ENCODE measurements at regions not wholly inside any gene's neighbourhood (a gene's known extent, or its start where the extent isn't known, plus 50 kb on each side); places are given as distances from the start of the nearest gene placed in this dataset.

DNA sequence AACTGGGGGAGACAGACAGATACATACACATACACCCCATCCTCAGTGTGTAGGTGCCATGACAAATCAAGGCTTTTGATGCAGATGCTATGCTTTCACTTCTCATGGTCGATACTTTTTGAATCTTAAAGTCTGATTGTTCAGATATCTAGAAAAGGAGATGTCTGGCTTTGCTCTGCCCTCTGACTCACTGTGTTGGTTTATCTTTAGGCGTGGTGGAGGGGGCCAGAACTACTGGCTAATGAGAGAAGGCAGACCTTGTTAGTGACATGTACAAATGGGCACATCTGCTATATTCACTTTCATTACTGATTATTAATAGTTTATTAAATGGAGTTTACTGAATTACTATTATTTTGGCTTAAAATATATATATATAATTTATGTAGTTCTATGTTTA, 444.3 kb upstream of the RGS6 start:
- DNase-seq, result no peak

DNA sequence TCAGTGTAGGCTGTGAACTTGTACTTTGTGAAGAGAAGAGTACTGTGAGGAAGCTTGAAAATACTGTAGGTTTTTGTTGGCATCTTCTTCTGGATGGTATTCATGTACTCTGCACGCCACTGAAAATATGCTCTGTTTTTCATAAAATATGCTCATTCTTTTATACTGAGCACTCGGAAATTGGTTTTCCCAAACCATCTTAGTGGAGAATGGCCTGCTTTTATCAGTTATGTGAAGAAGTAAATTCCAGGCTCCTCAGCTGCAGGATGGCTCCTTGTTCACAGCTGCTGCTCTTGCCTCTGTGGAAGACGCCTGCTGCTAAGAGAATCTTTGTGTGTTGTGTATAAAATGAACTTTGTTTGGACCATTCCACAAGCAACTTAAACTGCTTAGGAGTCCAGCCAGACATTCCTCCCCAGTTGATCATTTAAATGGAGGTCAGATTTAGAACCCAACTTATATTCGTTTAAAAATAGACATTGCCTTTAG, 443.5 kb upstream of the RGS6 start:
- DNase-seq, result peak in 1 of 51 donors; percentile 20

DNA sequence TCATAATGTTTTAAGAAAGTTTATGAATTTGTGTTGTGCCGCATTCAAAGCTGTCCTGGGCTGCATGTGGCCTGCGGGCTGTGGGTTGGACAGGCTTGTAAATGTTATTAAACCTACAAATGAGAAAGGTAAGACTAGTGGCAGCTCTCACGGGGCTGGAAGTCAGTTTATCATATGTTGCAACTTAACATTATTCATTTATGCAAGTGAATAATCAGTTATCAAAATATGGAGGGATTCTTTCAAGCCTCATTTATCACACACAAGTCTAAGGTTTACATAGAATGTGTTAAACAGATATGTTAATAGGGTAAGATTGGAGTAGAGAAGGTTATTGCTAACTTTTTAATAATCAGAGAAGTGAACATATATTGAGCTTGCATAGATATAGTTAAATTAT, 442.5 kb upstream of the RGS6 start:
- DNase-seq, result no peak

DNA sequence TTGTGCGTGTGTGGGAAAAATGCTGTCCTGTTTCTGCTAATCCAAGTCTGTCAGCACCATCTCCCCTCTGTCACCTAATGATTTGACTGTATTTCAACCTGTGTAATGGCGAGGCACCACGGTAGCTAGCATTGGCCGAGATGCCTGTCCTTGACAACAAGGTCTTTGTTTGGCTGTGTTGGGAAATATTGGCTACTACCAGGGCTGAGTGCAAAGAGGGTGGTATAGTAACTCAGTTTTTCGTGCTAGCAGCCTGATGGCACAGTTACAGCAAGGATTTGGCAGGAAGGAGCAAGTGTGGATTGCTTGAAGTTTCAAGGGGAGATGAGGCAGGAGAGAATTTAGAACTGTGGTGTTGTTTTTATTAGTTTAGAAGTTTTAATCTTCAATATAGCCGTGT, 440.3 kb upstream of the RGS6 start:
- peak in 14 of 51 donors; percentile 9 to 37 (median 28) for DNase-seq

DNA sequence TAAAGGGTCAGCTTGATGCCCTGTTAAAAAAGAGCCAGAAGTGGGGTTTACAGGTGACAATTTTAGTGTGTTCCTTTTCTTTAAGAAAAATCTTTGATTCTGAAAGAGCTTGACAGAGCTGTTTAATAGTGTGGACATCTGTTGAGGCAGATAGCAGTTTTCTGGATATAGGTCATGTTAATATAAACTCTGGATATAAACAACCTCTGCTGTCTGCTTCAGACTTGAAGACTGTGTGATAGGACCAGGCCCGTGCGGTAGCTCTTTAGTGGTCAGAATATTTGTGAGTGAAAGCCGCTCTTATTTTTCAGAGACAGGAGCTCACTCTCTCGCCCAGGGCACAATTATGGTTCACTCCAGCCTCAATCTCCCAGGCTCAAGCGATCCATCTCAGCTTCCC, 439.9 kb upstream of the RGS6 start:
- no peak for DNase-seq

DNA sequence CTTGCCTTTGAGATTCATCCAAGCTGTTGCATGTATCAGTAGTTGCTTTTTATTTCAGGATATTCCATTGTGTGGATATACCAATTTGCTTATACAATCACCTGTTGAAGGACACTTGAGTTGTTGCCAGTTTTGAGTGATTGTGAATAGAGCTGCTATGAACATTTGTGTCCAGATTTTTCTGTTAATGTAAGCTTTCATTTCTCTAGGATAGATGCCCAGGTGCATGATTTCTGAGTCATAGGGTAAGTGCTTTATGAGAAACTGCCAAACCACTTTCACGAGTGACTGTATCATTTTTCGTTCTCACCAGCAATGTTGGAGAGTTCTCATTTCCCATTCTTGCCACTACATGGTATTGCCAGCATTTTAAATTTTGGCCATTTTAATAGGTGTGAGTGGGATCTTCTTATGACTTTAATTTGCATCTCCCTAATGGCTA, 434.6 kb upstream of the RGS6 start:
- DNase-seq, result no peak

DNA sequence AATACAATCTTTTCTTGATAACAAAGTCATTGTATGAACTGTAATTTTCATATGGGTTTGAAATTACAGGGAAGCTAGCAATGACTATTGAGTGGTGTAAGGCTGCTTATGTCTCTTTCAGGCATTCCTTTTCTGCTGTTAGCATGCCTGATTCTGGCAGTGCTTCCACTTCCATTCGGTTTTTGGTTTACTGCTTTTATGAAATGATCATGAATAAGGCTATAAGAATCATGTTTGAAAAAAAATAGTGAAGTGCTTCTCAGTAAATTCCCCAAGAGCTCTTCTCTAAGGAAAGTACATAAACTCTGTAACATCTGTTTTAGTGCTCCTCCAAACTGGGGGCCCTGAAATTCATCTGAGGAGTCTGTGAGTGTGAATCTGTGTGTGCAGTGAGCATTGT, 434.0 kb upstream of the RGS6 start:
- DNase-seq, result no peak

DNA sequence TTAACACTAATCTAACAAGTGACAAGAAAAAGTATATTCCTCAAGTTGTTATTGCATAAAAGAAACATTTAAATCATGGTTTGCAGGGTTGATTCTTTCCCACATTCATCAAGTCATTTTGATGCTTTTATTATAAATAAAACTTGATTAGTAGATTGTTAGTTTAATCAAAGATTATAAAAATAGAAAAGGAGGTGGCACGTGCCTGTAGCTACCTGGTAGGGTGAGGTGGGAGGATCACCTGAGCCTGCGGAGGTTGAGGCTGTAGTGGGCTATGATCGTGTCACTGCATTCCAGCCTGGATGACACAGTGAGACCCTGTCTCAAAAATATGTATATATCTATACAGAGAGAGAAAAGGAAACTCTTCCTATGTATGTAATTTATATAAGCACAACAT, 433.2 kb upstream of the RGS6 start:
- DNase-seq, result no peak

DNA sequence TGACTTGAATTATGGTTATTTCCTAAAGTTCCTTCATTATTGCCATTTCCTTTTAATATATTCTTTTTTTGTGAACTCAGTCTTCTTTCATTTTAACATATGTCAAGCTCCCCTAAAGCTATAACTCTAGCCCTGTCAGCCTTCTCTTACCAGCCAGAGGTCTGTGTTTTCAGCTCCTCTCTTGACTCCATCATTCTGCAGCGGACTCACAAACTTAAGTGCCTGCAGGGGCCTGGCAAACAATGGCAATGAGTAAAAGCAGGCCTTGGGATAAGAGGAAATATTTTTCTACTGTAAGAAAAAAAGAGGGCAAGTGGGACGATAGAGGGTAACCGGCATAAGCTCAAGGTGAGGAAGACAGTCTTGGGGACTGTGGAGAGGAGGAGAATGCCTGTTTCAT, 424.5 kb upstream of the RGS6 start:
- DNase-seq, result no peak

DNA sequence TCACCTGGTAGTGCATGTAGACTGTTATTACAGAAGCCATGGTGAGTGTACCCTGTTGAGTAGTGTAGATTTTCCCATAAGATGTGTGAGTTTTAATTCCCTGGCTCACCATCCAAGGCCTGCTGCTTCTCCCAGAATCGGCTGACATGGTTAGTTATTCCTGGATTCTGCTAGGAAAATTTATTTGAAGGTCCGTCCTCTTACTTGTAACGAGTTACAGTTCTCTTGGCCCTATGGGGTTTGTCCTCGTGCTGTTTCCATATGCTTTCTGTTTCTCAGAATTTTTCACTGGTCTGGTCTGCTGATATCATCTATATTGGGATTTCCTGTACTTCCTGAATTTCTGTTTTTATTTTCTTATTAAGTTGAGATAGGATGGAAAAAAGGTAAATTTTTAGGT, 423.3 kb upstream of the RGS6 start:
- no peak for DNase-seq

DNA sequence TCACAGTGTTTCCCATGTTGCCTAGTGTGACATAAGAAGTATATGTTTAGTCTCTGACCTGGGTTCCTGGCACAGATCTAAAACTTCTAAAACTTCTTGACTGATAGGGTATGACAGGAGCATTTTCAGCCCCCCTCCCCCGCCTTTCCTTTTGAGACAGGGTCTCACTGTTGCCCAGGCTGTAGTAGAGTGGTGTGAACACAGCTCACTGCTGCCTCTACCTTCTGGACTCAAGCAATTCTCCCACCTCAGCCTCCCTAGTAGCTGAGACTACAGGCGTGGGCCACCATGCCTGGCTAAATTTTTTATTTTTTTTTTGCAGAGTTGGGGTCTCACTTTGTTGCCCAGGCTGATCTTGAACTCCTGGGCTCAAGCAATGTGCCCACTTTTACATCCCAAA, 421.1 kb upstream of the RGS6 start:
- no peak for DNase-seq

DNA sequence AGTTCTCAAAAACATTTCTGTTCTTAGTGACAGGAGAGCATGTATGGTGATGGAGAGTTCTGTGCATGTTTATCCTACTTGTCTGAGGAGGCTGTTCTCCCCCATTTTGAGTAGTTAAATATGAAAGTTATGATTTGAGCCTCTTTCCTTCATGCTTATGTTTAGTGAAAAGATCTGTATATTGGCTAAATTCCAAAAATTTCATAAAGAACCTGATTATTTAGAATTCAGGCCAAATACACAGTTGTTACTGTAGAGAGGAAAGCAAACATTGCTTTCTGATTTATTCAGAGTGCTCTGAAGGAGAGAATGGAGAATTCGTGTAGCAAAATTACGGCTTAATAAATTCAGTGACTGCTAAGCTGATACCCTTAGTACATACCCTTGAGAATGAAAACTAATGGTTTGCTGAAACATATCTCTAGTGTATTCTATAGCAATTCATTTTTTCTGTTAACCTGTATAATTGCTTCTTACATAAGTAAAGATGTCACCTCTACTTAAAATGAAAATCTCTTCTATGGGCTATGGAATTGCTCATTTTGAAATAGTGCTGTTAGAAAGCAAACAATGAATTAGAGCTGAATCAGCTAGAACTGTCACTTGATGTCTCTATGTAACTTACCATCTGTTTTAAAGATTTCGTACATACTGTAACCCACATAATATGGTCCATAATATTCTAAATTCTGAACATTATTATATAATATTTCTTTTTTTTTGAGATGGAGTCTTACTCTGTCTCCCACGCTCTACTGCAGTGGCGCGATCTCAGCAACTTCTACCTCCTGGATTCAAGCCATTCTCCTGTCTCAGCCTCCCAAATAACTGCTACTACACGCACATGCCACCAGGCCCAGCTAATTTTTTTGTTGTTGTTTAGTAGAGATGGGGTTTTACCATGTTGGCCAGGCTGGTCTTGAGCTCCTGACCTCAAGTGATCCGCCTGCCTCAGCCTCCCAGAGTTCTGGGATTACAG, 417.0 kb upstream of the RGS6 start:
- no peak for DNase-seq

DNA sequence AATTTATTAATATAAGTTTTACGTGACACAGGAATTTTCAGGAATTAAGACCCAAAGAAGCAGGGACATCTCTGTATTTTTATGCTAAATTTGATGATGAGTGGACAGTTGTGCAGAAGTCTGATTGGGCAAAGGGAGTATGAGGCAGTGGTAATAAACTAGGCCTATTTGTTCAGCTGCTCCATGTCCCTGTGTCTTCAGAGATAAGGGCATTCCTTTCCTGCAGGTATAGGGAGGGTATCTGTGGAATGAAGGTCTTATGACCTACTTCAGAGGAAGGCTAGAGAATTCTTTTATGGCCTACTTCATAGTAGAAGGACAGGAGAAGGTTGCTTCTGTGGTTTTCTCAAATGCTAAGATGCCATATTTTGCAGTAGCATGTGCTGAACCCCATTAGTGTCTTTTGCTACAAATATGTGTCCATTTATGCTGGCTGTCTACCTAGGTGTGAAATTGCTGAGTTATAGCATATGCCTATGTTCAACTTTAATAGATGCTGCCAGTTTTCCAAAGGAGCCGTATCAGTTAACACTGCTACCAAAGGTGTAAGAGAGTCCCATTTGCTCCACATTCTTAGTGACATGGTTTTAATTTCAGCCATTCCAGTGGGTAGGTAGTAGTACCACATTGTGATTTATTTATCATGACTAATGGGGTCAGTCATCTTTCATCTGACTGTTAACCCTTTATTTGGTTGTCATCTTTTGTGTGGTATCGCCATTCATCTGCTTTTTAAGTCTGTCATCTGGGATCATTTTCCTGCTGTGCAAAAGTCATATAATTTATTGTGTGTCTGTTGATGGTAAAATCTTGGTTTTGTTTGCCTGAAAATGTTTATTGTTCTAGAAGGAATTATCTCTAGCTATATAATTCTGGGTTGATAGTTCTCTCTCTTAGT, 410.7 kb upstream of the RGS6 start:
- no peak for DNase-seq

DNA sequence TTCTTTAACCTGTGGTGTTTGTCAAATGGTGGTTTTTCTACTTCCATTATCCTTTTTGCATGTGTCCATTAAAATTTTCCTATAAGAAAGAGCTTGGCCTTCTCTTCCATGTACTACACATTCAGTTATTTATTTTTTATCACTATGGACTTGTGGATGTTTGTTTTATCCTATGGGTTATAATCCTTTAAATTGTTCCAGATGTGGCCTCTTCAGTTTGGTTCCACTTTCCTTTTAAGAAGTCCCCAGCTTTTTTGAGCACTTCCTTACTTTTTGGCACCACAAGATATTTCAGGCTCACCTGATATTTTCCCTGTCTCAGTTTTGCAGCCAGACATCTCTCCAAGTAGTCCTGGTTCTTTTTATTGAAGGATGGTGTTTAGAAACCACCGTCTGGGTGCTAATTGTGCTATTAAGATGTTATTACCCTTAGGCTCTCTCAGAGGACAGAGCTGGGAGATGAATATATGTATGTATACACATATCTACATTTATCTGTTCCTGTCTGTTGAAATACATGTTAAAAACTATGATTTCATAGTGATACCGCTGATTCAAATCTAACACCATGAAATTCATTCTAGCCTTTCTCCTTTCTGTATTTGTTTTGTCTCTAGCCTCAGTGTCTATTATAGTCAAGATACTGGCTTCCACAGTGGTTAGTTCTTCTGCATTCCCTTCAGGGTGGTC, 408.5 kb upstream of the RGS6 start:
- no peak for DNase-seq

DNA sequence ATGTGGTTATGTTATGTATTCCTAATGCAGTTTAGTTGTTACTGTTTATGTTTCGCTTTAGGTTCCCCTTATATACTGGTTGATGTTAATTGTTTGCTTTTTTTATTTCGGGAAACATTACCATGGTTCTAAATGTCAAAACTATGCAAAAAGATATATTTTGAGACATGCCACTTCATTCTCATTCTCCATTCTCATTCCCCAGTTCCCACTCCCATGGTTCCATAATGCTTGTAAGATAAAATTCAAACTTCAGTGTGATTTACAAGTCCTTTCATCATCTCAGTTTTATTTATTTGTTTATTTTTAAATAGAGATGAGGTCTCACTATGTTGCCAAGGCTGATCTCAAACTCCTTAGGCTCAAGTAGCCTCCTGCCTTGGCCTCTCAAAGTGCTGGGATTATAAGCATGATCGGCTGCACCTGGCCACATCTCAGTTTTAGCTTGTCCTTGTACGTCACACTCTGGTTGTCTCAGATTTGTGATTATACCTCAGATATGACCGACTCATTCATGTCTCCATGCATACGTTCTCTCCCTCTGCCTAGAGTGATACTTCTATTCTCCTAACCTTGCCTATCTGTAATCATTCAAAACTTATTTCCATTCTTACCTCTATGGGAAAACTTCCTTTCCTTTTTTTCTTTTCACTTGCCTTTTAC, 407.8 kb upstream of the RGS6 start:
- no peak for DNase-seq

DNA sequence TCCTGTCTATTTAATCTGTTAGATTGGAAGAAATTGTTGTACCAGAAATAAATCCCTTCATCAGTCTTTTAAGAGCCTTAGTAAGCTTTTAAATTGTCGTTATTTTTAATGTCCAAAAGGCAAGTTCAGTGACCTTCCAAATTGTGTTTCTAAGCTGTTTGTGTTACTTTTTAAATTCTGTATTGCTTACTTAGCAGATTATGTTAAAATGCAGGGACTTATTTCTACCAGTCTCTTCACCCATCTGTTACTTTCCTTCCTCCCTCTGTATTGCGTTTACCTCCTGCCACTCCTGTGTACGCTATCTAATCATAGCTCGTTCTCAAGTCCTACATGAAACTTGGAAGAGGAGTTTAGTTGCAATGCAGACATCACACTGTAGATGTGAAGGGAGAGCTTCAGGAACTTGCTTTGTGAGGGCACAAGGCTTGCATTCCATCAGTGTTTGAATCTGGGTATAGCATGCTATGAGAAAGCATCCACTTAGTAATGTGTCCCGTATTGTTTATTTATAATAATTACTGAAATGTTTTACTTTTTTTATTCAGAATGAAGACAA, 406.5 kb upstream of the RGS6 start:
- DNase-seq, result no peak

DNA sequence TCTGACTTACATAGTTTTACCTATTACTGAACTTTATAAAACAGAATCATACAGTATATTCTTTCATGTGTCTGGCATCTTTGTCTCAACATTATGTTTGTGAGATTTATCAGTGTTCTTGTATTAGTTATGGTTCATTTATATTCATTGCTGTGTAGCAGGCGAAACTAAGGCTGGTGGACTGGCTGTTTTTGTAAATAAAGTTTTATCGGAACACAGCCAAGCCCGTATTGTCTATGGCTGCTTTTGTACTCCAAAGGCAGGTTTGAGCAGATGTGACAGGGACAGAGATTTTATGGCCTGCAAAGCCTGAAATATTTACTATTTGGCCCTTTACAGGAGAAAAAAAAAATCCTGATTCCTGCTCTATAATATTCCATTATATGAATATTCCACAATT, 405.8 kb upstream of the RGS6 start:
- no peak for DNase-seq

DNA sequence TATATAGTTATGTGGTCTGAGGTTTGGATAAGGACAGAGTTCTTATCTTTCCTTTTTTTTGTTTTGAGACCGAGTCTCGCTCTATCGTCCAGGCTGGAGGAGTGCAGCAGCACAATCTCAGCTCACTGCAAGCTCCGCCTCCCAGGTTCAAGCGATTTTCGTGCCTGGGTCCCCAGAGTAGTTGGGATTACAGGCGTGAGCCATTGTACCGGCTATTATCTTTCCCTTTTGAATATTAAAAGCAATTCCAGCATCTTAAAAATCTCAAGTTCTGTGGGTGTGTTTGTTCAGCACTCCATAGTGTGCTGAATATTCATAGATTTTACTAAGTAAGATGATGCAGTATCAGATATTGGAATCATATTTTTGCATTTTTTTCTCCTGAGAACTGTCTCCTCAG, 404.4 kb upstream of the RGS6 start:
- no peak for DNase-seq

DNA sequence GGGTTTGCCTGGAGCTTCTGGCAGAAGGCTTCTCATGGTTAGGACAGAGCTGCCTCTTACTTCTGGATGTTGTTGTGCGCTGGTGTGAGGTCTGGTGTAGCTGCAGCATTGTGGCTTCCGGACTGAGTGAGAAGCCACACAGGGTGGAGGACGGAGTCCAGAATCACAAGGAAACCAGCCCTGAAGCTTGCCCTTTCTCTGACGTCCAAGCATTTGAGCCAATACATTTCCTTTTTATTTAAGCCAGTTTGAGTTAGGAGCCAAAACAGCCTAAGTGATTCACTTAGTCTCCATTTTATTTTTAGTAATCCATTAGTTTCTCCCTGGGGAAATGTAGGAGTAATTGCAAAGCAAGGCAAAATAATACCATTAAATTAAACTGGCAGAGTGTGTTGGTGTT, 402.4 kb upstream of the RGS6 start:
- peak in 12 of 51 donors; percentile 5 to 42 (median 22) for DNase-seq

DNA sequence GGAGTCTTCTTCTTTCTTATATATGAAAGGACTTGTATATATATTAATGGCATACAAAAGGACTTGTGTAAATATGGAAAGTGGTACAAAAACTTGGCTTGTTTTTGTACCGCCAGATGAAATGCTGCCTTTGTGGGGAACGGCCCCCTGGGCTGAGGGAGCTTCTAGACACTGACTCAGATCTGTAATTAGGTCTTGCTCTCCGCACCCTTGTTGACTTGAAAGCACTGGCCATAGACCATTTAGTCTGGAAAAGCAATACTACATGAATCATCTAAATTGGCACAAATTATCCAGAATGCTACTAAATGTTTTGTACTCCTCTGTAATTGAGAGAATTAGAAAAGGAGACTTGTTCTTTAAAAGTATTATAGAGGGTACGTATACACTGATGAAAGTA, 399.9 kb upstream of the RGS6 start:
- peak in 6 of 51 donors; percentile 7 to 34 (median 17) for DNase-seq

DNA sequence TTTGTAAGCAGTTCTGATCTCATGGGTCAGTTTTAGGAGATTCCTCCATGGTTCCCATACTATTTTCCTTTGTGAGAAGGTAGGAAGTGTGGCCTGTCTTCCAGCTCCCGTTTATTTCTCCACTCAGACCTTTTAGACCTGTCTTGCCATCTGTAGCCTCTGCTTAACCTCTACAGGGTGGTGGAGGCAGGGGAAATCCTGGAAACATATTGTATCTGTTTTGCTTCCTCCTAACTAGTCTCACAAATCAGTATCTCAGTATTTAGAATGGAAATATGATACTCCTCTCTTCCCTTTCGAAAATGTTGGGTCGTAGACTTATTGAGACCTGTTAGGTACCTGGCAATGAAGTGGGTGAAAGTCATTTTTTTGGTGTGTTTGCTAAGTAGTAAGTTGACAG, 399.4 kb upstream of the RGS6 start:
- no peak for DNase-seq
